OCI-LY7 (cell line): ENCODE measurements at regions not wholly inside any gene's neighbourhood (a gene's known extent, or its start where the extent isn't known, plus 50 kb on each side); places are given as distances from the start of the nearest gene placed in this dataset.
"Not testable (repeated sequence)": the region's sequence is repeated elsewhere in the genome, so short reads cannot be mapped to it uniquely, and the experiment has no call there.

Source experiments
- CTCF ChIP-seq: fragments of 200-600 bp; sonication (generic); conservative IDR thresholded peaks from 2 replicates; pipeline ENCODE4 v1.5.1; 2014; ENCODE audit warnings: mild to moderate bottlenecking, antibody characterized with exemption, low read length, moderate library complexity, mixed read lengths
- EZH2phosphoT487 ChIP-seq: fragments of 200-600 bp; sonication (generic); IDR thresholded peaks from 2 replicates; pipeline ENCODE4 v1.6.1; 2018; ENCODE audit warnings: low read depth, borderline replicate concordance, mild to moderate bottlenecking, mixed run types, antibody characterized with exemption, low read length, moderate library complexity, mixed read lengths

- TF ChIP-seq EZH2phosphoT487, CTCF: not testable (repeated sequence)
These were observed 252.9 kb downstream of the TP53TG3F start for GRCh38 chr16:33712308-33712707.
